ENCODE measurements at regions not wholly inside any gene's neighbourhood (a gene's known extent, or its start where the extent isn't known, plus 50 kb on each side); places are given as distances from the start of the nearest gene placed in this dataset.

GRCh38 chr5:118441034-118441433 lies 547.3 kb downstream of the DTWD2 start:
- no peak for TF ChIP-seq HMGXB4 (CRISPR knock-in tag; IDR thresholded peaks at IDR 0.05; ENCODE audit: borderline replicate concordance)
- TF ChIP-seq CTCF (IDR thresholded peaks at IDR 0.05): no peak
- no peak for TF ChIP-seq MAZ (IDR thresholded peaks at IDR 0.05; ENCODE audit: borderline replicate concordance, low read depth, low read length)
- TF ChIP-seq CHD2 (IDR thresholded peaks at IDR 0.05; ENCODE audit: low read length, partially characterized antibody): no peak
- TF ChIP-seq HOXB13 (CRISPR knock-in tag; IDR thresholded peaks at IDR 0.05; ENCODE audit: low read depth): no peak
- TF ChIP-seq BHLHE40 (IDR thresholded peaks at IDR 0.05; ENCODE audit: low read depth, low read length): no peak
- TF ChIP-seq POLR2A (IDR thresholded peaks at IDR 0.05; ENCODE audit: low read length): no peak
- no peak for TF ChIP-seq HOXA7 (CRISPR knock-in tag; IDR thresholded peaks at IDR 0.05)
- no peak for TF ChIP-seq JUNB (IDR thresholded peaks at IDR 0.05)
- no peak for TF ChIP-seq E2F6 (IDR thresholded peaks at IDR 0.05; ENCODE audit: borderline replicate concordance, low read depth)
- TF ChIP-seq JUN (IDR thresholded peaks at IDR 0.05): no peak
- TF ChIP-seq EP300 (IDR thresholded peaks at IDR 0.05): no peak
- TF ChIP-seq NPAS2 (CRISPR knock-in tag; IDR thresholded peaks at IDR 0.05; ENCODE audit: borderline replicate concordance): no peak
- no peak for TF ChIP-seq FOSL2 (IDR thresholded peaks at IDR 0.05)
- no peak for TF ChIP-seq FOSL2 (CRISPR knock-in tag; IDR thresholded peaks at IDR 0.05)
